HepG2 (cell line): ENCODE measurements at regions not wholly inside any gene's neighbourhood (a gene's known extent, or its start where the extent isn't known, plus 50 kb on each side); places are given as distances from the start of the nearest gene placed in this dataset.

Experiments
- ATAC-seq: fragments of 200-7000 bp; cut with Tn5 transposase; 3 replicates; pipeline ENCODE4 v1.9.1; 2020; ENCODE audit warnings: mild to moderate bottlenecking, moderate library complexity
- BruUV-seq: library from RNA; stranded (reverse); fragments of 400-500 nt; replicated peaks from 2 replicates; lab custom pipeline; 2021; lab: Mats Ljungman, UMichigan
- CTCF ChIA-PET: fragments of 300-600 bp; formaldehyde crosslinking; extraction: SDS; loops from one replicate; lab custom pipeline; 2021; ENCODE audit warnings: low total read pairs, inconsistent platforms, low intra/inter-chr PET ratio; lab: Yijun Ruan, JAX
- POLR2A ChIA-PET: fragments of 350-600 bp; sonication (Branson Sonifier 250); formaldehyde crosslinking; loops from one replicate; lab custom pipeline; 2020; ENCODE audit warnings: antibody characterized with exemption, inconsistent platforms; lab: Yijun Ruan, JAX
- DNase-seq: peaks from one replicate; pipeline ENCODE4 v3.0.0-alpha.2; 2015; ENCODE audit warnings: low spot score
- FAIRE-seq: peaks from 3 replicates; lab custom pipeline; 2011; peaks lifted over from hg19 to GRCh38; lab: Jason Lieb, UNC
- H2AFZ ChIP-seq: one replicate; pipeline ENCODE4 v1.6.1; 2011; ENCODE audit warnings: low read length, inconsistent platforms
- H3K27ac ChIP-seq: fragments of 300-600 bp; 3 replicates; pipeline ENCODE4 v1.8.0; 2011; ENCODE audit warnings: mixed run types, mild to moderate bottlenecking, mixed read lengths, low read length, inconsistent platforms; ENCODE audit not compliant: insufficient read depth; ENCODE audit errors: extremely low read length
- H3K27me3 ChIP-seq, 2 experiments: fragments of 200-600 bp in 1 of 2; 2 replicates in 1 of 2; 3 replicates in 1 of 2; pipeline versions ENCODE4 v1.6.0 to v1.8.0; 2011; ENCODE audit warnings: low read length in 2 of 2, mild to moderate bottlenecking in 2 of 2, moderate library complexity in 2 of 2, inconsistent platforms in 1 of 2; ENCODE audit not compliant: insufficient read depth in 2 of 2, control insufficient read depth in 1 of 2
- H3K36me3 ChIP-seq, 2 experiments: fragments of 200-600 bp in 1 of 2; replicated peaks in 1 of 2; 2 replicates in 1 of 2; 3 replicates in 1 of 2; pipeline versions ENCODE4 v1.5.1 to v1.8.0; 2011; ENCODE audit warnings: low read length in 2 of 2, inconsistent platforms in 1 of 2; ENCODE audit not compliant: insufficient read depth in 2 of 2, control insufficient read depth in 1 of 2
- H3K4me1 ChIP-seq: 2 replicates; pipeline ENCODE4 v1.5.1; 2012; ENCODE audit warnings: low read length, inconsistent platforms; ENCODE audit not compliant: insufficient read depth
- H3K4me2 ChIP-seq: 2 replicates; pipeline ENCODE4 v1.6.0; 2011; ENCODE audit warnings: low read depth, low read length, inconsistent platforms
- H3K4me3 ChIP-seq, 3 experiments: fragments of 200-600 bp in 1 of 3; sonication (generic), shearing (Covaris generic) in 1 of 3; replicated peaks in 1 of 3; 2 replicates each; pipeline ENCODE4 v1.5.1; 2011 to 2016; ENCODE audit warnings: low read length in 3 of 3, inconsistent platforms in 2 of 3, low read depth in 2 of 3, mild to moderate bottlenecking in 2 of 3, control low read depth in 1 of 3, mixed read lengths in 1 of 3; ENCODE audit not compliant: insufficient read depth in 1 of 3
- H3K79me2 ChIP-seq: one replicate; pipeline ENCODE4 v1.6.1; 2011; ENCODE audit warnings: low read length, inconsistent platforms; ENCODE audit not compliant: insufficient read depth
- H3K9ac ChIP-seq: 2 replicates; pipeline ENCODE4 v1.6.0; 2011; ENCODE audit warnings: mild to moderate bottlenecking, low read depth, low read length, inconsistent platforms; ENCODE audit not compliant: insufficient read depth
- H3K9me3 ChIP-seq: 2 replicates; pipeline ENCODE4 v1.5.1; 2012; ENCODE audit warnings: mild to moderate bottlenecking, low read length
- H4K20me1 ChIP-seq: 2 replicates; pipeline ENCODE4 v1.6.0; 2011; ENCODE audit warnings: inconsistent platforms, mild to moderate bottlenecking, low read length, moderate library complexity; ENCODE audit not compliant: insufficient read depth
- ARHGAP35 ChIP-seq: sonication (generic); formaldehyde crosslinking; IDR thresholded peaks from 2 replicates; pipeline ENCODE4 v1.9.0; 2022; ENCODE audit warnings: mild to moderate bottlenecking, inconsistent platforms, moderate library complexity, missing genetic modification reagents, borderline replicate concordance
- ASH2L ChIP-seq: fragments of 300-600, 200-600 bp; sonication (generic); IDR thresholded peaks from 2 replicates; pipeline ENCODE4 v1.7.0; 2017; ENCODE audit warnings: low read depth, mild to moderate bottlenecking, moderate library complexity, mixed read lengths, low read length; ENCODE audit not compliant: insufficient read length
- DMTF1 ChIP-seq: sonication (generic); formaldehyde crosslinking; IDR thresholded peaks from 2 replicates; pipeline ENCODE4 v1.4.0; 2020; ENCODE audit warnings: mild to moderate bottlenecking, missing genetic modification reagents
- DNMT3B ChIP-seq: conservative IDR thresholded peaks from 2 replicates; pipeline ENCODE4 v1.6.1; 2016; ENCODE audit warnings: missing biosample characterization, control low read depth
- JDP2 ChIP-seq: sonication (generic); formaldehyde crosslinking; IDR thresholded peaks from 2 replicates; pipeline ENCODE4 v1.8.1; 2022; ENCODE audit warnings: missing genetic modification reagents, borderline replicate concordance
- NCOA2 ChIP-seq: sonication (generic); formaldehyde crosslinking; IDR thresholded peaks from 2 replicates; pipeline ENCODE4 v1.8.0; 2022; ENCODE audit warnings: inconsistent platforms
- NCOA5 ChIP-seq: sonication (generic); formaldehyde crosslinking; IDR thresholded peaks from 2 replicates; pipeline ENCODE4 v1.4.0; 2020; ENCODE audit warnings: missing genetic modification reagents
- NFE2L2 ChIP-seq: fragments of 150-350 bp; IDR thresholded peaks from 2 replicates; pipeline ENCODE4 v1.6.1; 2014; ENCODE audit warnings: low read length
- SALL2 ChIP-seq: sonication (generic); formaldehyde crosslinking; IDR thresholded peaks from 2 replicates; pipeline ENCODE4 v1.8.1; 2023; ENCODE audit warnings: mild to moderate bottlenecking, missing genetic modification reagents, inconsistent platforms
- SMAD1 ChIP-seq: sonication (generic); formaldehyde crosslinking; IDR thresholded peaks from 2 replicates; pipeline ENCODE4 v1.4.0; 2020; ENCODE audit warnings: missing genetic modification reagents, low read depth, mild to moderate bottlenecking, borderline replicate concordance
- SP2 ChIP-seq: sonication (generic); formaldehyde crosslinking; IDR thresholded peaks from 2 replicates; pipeline ENCODE4 v1.5.1; 2020; ENCODE audit warnings: mild to moderate bottlenecking, missing genetic modification reagents
- TBX3 ChIP-seq: fragments of 450-650 bp; IDR thresholded peaks from 2 replicates; pipeline ENCODE4 v1.6.1; 2017; ENCODE audit warnings: antibody characterized with exemption, mild to moderate bottlenecking, inconsistent platforms, borderline replicate concordance
- ZBTB8A ChIP-seq: sonication (generic); formaldehyde crosslinking; IDR thresholded peaks from 2 replicates; pipeline ENCODE4 v1.4.0; 2020; ENCODE audit warnings: mild to moderate bottlenecking, low read depth, missing genetic modification reagents, borderline replicate concordance
- ZNF138 ChIP-seq: sonication (generic); formaldehyde crosslinking; IDR thresholded peaks from 2 replicates; pipeline ENCODE4 v1.5.0; 2020; ENCODE audit warnings: mild to moderate bottlenecking, low read depth, missing genetic modification reagents
- ZNF496 ChIP-seq: sonication (generic); formaldehyde crosslinking; IDR thresholded peaks from 2 replicates; pipeline ENCODE4 v1.8.1; 2023; ENCODE audit warnings: mild to moderate bottlenecking, moderate library complexity, missing genetic modification reagents; ENCODE audit not compliant: insufficient replicate concordance
- ZNF512 ChIP-seq: sonication (generic); formaldehyde crosslinking; IDR thresholded peaks from 2 replicates; pipeline ENCODE4 v1.4.0; 2020; ENCODE audit warnings: mild to moderate bottlenecking, missing genetic modification reagents
- ZNF569 ChIP-seq: sonication (generic); formaldehyde crosslinking; IDR thresholded peaks from 2 replicates; pipeline ENCODE4 v1.5.0; 2020; ENCODE audit warnings: mild to moderate bottlenecking, missing genetic modification reagents, moderate library complexity, borderline replicate concordance
- ZNF691 ChIP-seq: sonication (generic); formaldehyde crosslinking; IDR thresholded peaks from 2 replicates; pipeline ENCODE4 v1.4.0; 2020; ENCODE audit warnings: missing genetic modification reagents, low read depth, mild to moderate bottlenecking, borderline replicate concordance
- ZNF703 ChIP-seq: sonication (generic); formaldehyde crosslinking; IDR thresholded peaks from 2 replicates; pipeline ENCODE4 v1.5.1; 2020; ENCODE audit warnings: missing genetic modification reagents, mild to moderate bottlenecking, moderate library complexity, borderline replicate concordance
- WGBS: methylation state at CpG from one replicate; pipeline ENCODE4 v1.1.6; 2017; ENCODE audit warnings: low lambda C conversion rate; 5-methylcytosine and 5-hydroxymethylcytosine counted together
- in situ Hi-C: cut with HindIII; loops from 2 replicates; pipeline ENCODE4 v1.10.0; 2017; ENCODE audit warnings: low pct_unique_long_range_greater_than_20kb; ENCODE audit not compliant: extremely low pct_ligation_motif_present
- intact Hi-C: fragments of 100-400 bp; cut with micrococcal nuclease; formaldehyde crosslinking; loops from one replicate; pipeline ENCODE4 v1.10.0; 2022; ENCODE audit not compliant: unreplicated experiment

GRCh38 chr10:59505926-59506325 lies 143.6 kb upstream of the FAM13C start (continued):
- no peak for TF ChIP-seq SMAD1 (CRISPR knock-in tag)
- TF ChIP-seq ZNF703 (CRISPR knock-in tag) = no peak
- TF ChIP-seq ZBTB8A (CRISPR knock-in tag) = no peak
- TF ChIP-seq SP2 (CRISPR knock-in tag) = no peak

DNA sequence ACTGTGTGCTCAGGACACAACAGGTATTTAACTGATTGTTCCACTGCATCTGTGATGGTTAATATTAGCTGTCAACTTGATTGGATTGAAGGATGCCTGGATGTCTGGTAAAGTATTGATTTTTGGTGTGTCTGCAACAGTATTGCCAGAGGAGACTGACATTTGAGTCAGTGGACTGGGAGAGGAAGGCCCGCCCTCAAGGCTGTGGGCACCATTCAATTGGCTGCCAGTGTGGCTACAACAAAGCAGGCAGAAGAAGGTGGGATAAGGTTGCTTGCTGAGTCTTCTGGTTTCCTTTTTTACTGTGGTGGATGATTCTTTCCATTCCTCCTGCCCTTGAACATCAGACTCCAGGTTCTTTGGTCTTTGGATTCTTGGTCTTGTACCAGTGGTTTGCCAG lies 137.1 kb upstream of the FAM13C start:
- Histone ChIP-seq H4K20me1 (no peaks in the 10 kb centered on the region), H2AFZ (no peak overlapping the region), H3K4me3 (no peak overlapping the region), H3K27ac (no peak overlapping the region), H3K9ac (no peak overlapping the region), H3K9me3 (peaks cover 21% of the 10 kb centered on the region; the same call in 1 of the 2 replicates), H3K4me1 (no peaks in the 10 kb centered on the region), H3K36me3 (no peaks in the 10 kb centered on the region), H3K27me3 (no peaks in the 10 kb centered on the region), H3K4me2 (no peak overlapping the region), H3K79me2 (no peaks in the 10 kb centered on the region)
- no peak for ATAC-seq
- no TSS peak for BruUV-seq
- DNase-seq = no peak
- no peak for FAIRE-seq
- WGBS = 0% methylated on average over 1 of the region's 1 CpG
- in situ Hi-C loops = no loop called here
- ChIA-PET POLR2A (no interaction called here), CTCF (no interaction called here)
- intact Hi-C loops = no loop called here
- TF ChIP-seq ARHGAP35 (CRISPR knock-in tag) = no peak
- no peak for TF ChIP-seq ZNF512 (CRISPR knock-in tag)
- no peak for TF ChIP-seq DMTF1 (CRISPR knock-in tag)
- no peak for TF ChIP-seq SP2 (CRISPR knock-in tag)
- TF ChIP-seq NCOA5 = no peak
- TF ChIP-seq ASH2L = no peak
- TF ChIP-seq ZNF691 (CRISPR knock-in tag) = no peak
- no peak for TF ChIP-seq NFE2L2
- TF ChIP-seq ZNF138 (CRISPR knock-in tag) = no peak
- no peak for TF ChIP-seq SALL2 (CRISPR knock-in tag)
- no peak for TF ChIP-seq ZNF496
- no peak for TF ChIP-seq DNMT3B (CRISPR knock-in tag)
- no peak for TF ChIP-seq ZNF569 (CRISPR knock-in tag)
- no peak for TF ChIP-seq TBX3
- no peak for TF ChIP-seq NCOA2 (CRISPR knock-in tag)
- no peak for TF ChIP-seq JDP2 (CRISPR knock-in tag)
